ENCODE measurements at regions not wholly inside any gene's neighbourhood (a gene's known extent, or its start where the extent isn't known, plus 50 kb on each side); places are given as distances from the start of the nearest gene placed in this dataset.
"Not testable (repeated sequence)": the region's sequence is repeated elsewhere in the genome, so short reads cannot be mapped to it uniquely, and the experiment has no call there.

GRCh38 chr15:75100679-75101078, 77.3 kb downstream of the PPCDC start:
- H3K27me3 ChIP-seq (ENCODE audit: insufficient read depth, low read length) = no peaks in the 10 kb centered on the region
- no peaks in the 10 kb centered on the region for H3K9me3 ChIP-seq (ENCODE audit: low read depth, low read length)
- no peak overlapping the region for H3K4me3 ChIP-seq (ENCODE audit: low read length)
- peaks cover 25% of the 10 kb centered on the region for H3K4me1 ChIP-seq (ENCODE audit: insufficient read depth, low read length)

- H3K9me3 ChIP-seq (ENCODE audit: low read depth, low read length) = no peaks in the 10 kb centered on the region
- H3K4me3 ChIP-seq (ENCODE audit: low read length) = no peak overlapping the region
- H3K27me3 ChIP-seq (ENCODE audit: insufficient read depth, low read length) = no peaks in the 10 kb centered on the region
- peaks cover 56% of the 10 kb centered on the region for H3K4me1 ChIP-seq (ENCODE audit: insufficient read depth, low read length)
Measured at GRCh38 chr15:75104804-75105557, 81.6 kb downstream of the PPCDC start.

- Histone ChIP-seq H3K27me3 (ENCODE audit: insufficient read depth, low read length) (no peaks in the 10 kb centered on the region), H3K4me3 (ENCODE audit: low read length) (no peak overlapping the region), H3K4me1 (ENCODE audit: insufficient read depth, low read length) (peaks cover 82% of the 10 kb centered on the region), H3K9me3 (ENCODE audit: low read depth, low read length) (no peaks in the 10 kb centered on the region)
Measured at GRCh38 chr15:75107516-75107907, 84.1 kb downstream of the PPCDC start.

- Histone ChIP-seq H3K27me3 (ENCODE audit: insufficient read depth, low read length) (no peaks in the 10 kb centered on the region), H3K9me3 (ENCODE audit: low read depth, low read length) (peaks cover under 1% of the 10 kb centered on the region), H3K4me1 (ENCODE audit: insufficient read depth, low read length) (peaks cover 88% of the 10 kb centered on the region), H3K4me3 (ENCODE audit: low read length) (no peak overlapping the region)
Measured at GRCh38 chr15:75107908-75108838, 84.8 kb downstream of the PPCDC start.

DNA sequence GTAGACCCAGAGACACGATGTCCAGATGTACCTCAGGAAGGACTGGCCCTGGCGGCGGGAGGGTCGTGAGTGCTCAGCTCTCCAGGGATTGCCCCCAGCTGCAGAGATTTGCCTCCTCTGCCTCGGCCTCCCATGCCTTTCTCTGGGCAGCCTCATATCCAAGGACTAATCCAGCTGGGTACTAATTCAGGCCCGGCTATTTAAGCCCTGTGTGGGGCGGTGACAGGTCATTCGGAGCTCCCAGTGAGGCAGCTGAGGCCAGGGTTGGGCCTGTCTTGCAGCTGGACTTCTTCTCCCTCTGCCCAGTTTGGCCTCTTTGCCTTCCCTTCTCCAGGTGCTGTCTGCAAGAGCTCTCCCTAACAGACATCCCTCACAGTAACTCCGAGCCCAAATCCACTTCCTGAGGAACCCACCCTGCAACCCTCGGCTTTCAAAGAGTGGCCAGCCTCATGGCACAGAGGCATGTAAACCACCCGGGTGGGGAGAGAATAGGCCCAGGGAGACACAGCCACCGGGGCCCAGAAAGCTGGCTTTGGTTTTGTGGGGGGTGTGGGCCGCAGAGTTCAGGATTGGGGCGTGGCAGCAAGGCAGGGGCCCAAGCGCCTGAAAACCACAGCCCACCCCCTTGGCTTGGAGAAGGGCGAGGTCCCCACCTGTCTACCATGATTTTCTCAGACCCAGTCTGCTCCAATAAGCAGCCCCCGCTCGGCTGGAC, 85.8 kb downstream of the PPCDC start:
- Histone ChIP-seq H3K4me3 (ENCODE audit: low read length) (no peak overlapping the region), H3K27me3 (ENCODE audit: insufficient read depth, low read length) (no peaks in the 10 kb centered on the region), H3K9me3 (ENCODE audit: low read depth, low read length) (peaks cover 5% of the 10 kb centered on the region), H3K4me1 (ENCODE audit: insufficient read depth, low read length) (peaks cover 94% of the 10 kb centered on the region)

- Histone ChIP-seq H3K9me3 (ENCODE audit: low read depth, low read length) (peaks cover 5% of the 10 kb centered on the region), H3K4me1 (ENCODE audit: insufficient read depth, low read length) (peaks cover 89% of the 10 kb centered on the region), H3K27me3 (ENCODE audit: insufficient read depth, low read length) (no peaks in the 10 kb centered on the region), H3K4me3 (ENCODE audit: low read length) (no peak overlapping the region)
Measured at GRCh38 chr15:75109736-75110130, 86.3 kb downstream of the PPCDC start.

DNA sequence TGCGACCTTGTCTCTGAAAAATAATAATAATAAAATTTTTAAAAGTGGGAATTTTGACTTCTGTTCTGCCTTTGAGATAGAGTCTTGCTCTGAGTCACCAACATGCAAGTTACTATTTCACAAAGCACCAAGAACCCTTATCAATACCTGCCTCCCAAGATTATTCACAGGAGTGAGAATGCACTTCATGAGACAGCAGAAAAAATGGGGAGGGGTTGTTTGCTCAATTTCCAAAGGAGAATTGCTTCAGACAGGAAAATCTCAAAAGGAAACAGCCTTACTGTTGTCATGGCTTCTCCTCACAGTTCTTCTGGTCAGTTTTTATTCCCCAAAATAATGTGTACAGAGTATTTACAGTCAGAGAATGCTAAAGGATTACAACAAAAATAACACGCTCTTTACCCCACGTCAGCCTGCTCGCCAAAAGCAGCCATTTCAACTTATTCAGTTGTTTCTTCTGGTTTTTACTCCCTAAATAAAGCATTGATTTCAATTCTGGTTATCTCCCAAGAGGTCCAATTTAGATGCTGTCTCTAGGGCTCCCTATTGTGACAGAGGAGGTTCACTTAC, 89.0 kb downstream of the PPCDC start:
- no peak overlapping the region for H3K4me3 ChIP-seq (ENCODE audit: low read length)
- no peaks in the 10 kb centered on the region for H3K27me3 ChIP-seq (ENCODE audit: insufficient read depth, low read length)
- peaks cover 5% of the 10 kb centered on the region for H3K9me3 ChIP-seq (ENCODE audit: low read depth, low read length)
- H3K4me1 ChIP-seq (ENCODE audit: insufficient read depth, low read length) = peaks cover 68% of the 10 kb centered on the region

GRCh38 chr15:75112848-75113492, 88.7 kb upstream of the C15orf39 start:
- Histone ChIP-seq H3K4me1 (ENCODE audit: insufficient read depth, low read length) (peaks cover 62% of the 10 kb centered on the region), H3K9me3 (ENCODE audit: low read depth, low read length) (peaks cover 5% of the 10 kb centered on the region), H3K4me3 (ENCODE audit: low read length) (no peak overlapping the region), H3K27me3 (ENCODE audit: insufficient read depth, low read length) (no peaks in the 10 kb centered on the region)

DNA sequence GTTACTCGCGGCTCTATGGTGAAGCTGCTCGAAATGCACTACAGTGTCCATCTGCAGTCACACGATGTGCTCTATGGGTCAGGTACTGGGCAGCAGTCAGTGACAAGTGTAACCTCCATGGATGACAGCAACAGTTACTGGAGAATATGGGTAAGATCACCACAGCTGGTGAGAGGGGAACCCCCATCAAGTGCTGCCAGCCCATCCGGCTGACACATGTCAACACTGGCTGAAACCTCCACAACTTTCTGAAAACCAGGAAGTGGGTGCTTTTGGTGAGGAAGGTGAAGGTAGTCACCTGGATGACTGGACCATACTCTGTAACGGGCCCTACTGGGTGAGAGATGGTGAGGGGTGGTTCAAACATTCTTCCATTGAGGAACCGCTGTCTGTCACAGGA, 87.4 kb upstream of the C15orf39 start:
- Histone ChIP-seq H3K4me1 (ENCODE audit: insufficient read depth, low read length) (peaks cover 48% of the 10 kb centered on the region), H3K4me3 (ENCODE audit: low read length) (no peak overlapping the region), H3K27me3 (ENCODE audit: insufficient read depth, low read length) (no peaks in the 10 kb centered on the region), H3K9me3 (ENCODE audit: low read depth, low read length) (peaks cover 5% of the 10 kb centered on the region)

GRCh38 chr15:75114796-75115195, 86.9 kb upstream of the C15orf39 start:
- peaks cover 44% of the 10 kb centered on the region for H3K4me1 ChIP-seq (ENCODE audit: insufficient read depth, low read length)
- H3K9me3 ChIP-seq (ENCODE audit: low read depth, low read length) = peaks cover 5% of the 10 kb centered on the region
- no peaks in the 10 kb centered on the region for H3K27me3 ChIP-seq (ENCODE audit: insufficient read depth, low read length)
- no peak overlapping the region for H3K4me3 ChIP-seq (ENCODE audit: low read length)

GRCh38 chr15:75115411-75115913, 86.2 kb upstream of the C15orf39 start:
- H3K9me3 ChIP-seq (ENCODE audit: low read depth, low read length); H3K4me3 ChIP-seq (ENCODE audit: low read length); H3K27me3 ChIP-seq (ENCODE audit: insufficient read depth, low read length): not testable (repeated sequence)
- peaks cover 37% of the 10 kb centered on the region for H3K4me1 ChIP-seq (ENCODE audit: insufficient read depth, low read length)

DNA sequence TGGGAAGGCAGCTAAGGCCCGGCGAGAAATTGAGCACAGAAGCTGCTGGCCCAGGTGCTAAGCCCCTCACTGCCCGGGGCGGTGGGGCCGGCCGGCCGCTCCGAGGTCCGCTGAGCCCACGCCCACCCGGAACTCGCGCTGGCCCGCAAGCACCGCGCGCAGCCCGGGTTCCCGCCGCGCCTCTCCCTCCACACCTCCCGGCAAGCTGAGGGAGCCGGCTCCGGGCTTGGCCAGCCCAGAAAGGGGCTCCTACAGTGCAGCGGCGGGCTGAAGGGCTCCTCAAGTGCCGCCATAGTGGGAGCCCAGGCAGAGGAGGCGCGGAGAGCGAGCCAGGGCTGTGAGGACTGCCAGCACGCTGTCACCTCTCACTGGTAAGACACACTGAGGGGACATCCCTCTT, 85.5 kb upstream of the C15orf39 start:
- not testable (repeated sequence) for H3K27me3 ChIP-seq (ENCODE audit: insufficient read depth, low read length); H3K9me3 ChIP-seq (ENCODE audit: low read depth, low read length); H3K4me3 ChIP-seq (ENCODE audit: low read length)
- peaks cover 30% of the 10 kb centered on the region for H3K4me1 ChIP-seq (ENCODE audit: insufficient read depth, low read length)

- H3K9me3 ChIP-seq (ENCODE audit: low read depth, low read length) = peaks cover 5% of the 10 kb centered on the region
Measured at GRCh38 chr15:75117993-75118392, 83.7 kb upstream of the C15orf39 start.

GRCh38 chr15:75119312-75119711, 82.4 kb upstream of the C15orf39 start:
- not testable (repeated sequence) for H3K4me3 ChIP-seq (ENCODE audit: low read length); H3K9me3 ChIP-seq (ENCODE audit: low read depth, low read length); H3K27me3 ChIP-seq (ENCODE audit: insufficient read depth, low read length)
- H3K4me1 ChIP-seq (ENCODE audit: insufficient read depth, low read length) = peaks cover 12% of the 10 kb centered on the region

More at GRCh38 chr15:75117993-75118392, 83.7 kb upstream of the C15orf39 start:
- Histone ChIP-seq H3K4me3 (ENCODE audit: low read length) (no peak overlapping the region), H3K4me1 (ENCODE audit: insufficient read depth, low read length) (peaks cover 12% of the 10 kb centered on the region), H3K27me3 (ENCODE audit: insufficient read depth, low read length) (no peaks in the 10 kb centered on the region)
